H1 (cell line): ENCODE measurements at regions not wholly inside any gene's neighbourhood (a gene's known extent, or its start where the extent isn't known, plus 50 kb on each side); places are given as distances from the start of the nearest gene placed in this dataset.

Experiments
- CHD7 ChIP-seq: fragments of 300-600 bp; sonication (generic); IDR thresholded peaks from 2 replicates; pipeline ENCODE4 v1.7.1; 2012; ENCODE audit warnings: low read length, moderate library complexity, mild to moderate bottlenecking, inconsistent platforms; ENCODE audit not compliant: insufficient replicate concordance

GRCh38 chr1:73176902-73177301 is 894.6 kb upstream of the NEGR1 start (continued):
- no peak for TF ChIP-seq CHD7
